Lower lobe of right lung (tissue), 2 donors: ENCODE measurements at regions not wholly inside any gene's neighbourhood (a gene's known extent, or its start where the extent isn't known, plus 50 kb on each side); places are given as distances from the start of the nearest gene placed in this dataset.

Source experiments
- ATAC-seq, 2 donors: fragments of 200-7000 bp; cut with Tn5 transposase; one replicate each; pipeline ENCODE4 v1.9.1; 2020 to 2022; ENCODE audit warnings: mild to moderate bottlenecking in 2 of 2, moderate library complexity in 2 of 2
- DNase-seq: peaks from one replicate; pipeline ENCODE4 v3.0.0-alpha.2; 2020
- H3K27ac ChIP-seq: fragments of 200-600 bp; one replicate; pipeline ENCODE4 v1.8.0; 2022
- H3K27me3 ChIP-seq: fragments of 200-600 bp; one replicate; pipeline ENCODE4 v1.8.0; 2022; ENCODE audit warnings: low read depth
- H3K36me3 ChIP-seq: fragments of 200-600 bp; one replicate; pipeline ENCODE4 v1.8.0; 2022; ENCODE audit warnings: mild to moderate bottlenecking
- H3K4me1 ChIP-seq: fragments of 200-600 bp; one replicate; pipeline ENCODE4 v1.8.0; 2022
- H3K4me3 ChIP-seq: fragments of 200-600 bp; one replicate; pipeline ENCODE4 v1.8.0; 2022; ENCODE audit warnings: mild to moderate bottlenecking
- H3K9me3 ChIP-seq: fragments of 200-600 bp; one replicate; pipeline ENCODE4 v1.8.0; 2022
- CTCF ChIP-seq: fragments of 200-600 bp; IDR thresholded peaks from one replicate; pipeline ENCODE4 v1.8.0; 2022; ENCODE audit warnings: antibody characterized with exemption, mild to moderate bottlenecking
- intact Hi-C: fragments of 100-400 bp; cut with DNase I; formaldehyde crosslinking; loops from one replicate; pipeline ENCODE4 v1.11.0; 2022
- donor health status: DM: no; HTN: yes; CAD: no; lungs with severe emphysema.

- Histone ChIP-seq H3K9me3 (no peaks in the 10 kb centered on the region), H3K27ac (no peak overlapping the region), H3K4me3 (no peak overlapping the region), H3K27me3 (no peaks in the 10 kb centered on the region), H3K36me3 (no peaks in the 10 kb centered on the region), H3K4me1 (no peaks in the 10 kb centered on the region)
- no peak for ATAC-seq
- no peak for DNase-seq
- intact Hi-C loops: no loop called here
- TF ChIP-seq CTCF: no peak
Measured at GRCh38 chr11:25612806-25613205, 719.1 kb upstream of the ANO3 start.

- ATAC-seq (no peak), DNase-seq (no peak)
- Histone ChIP-seq H3K36me3 (no peaks in the 10 kb centered on the region), H3K27ac (no peak overlapping the region), H3K27me3 (no peaks in the 10 kb centered on the region), H3K4me3 (no peak overlapping the region), H3K4me1 (no peaks in the 10 kb centered on the region), H3K9me3 (no peaks in the 10 kb centered on the region)
- no peak for TF ChIP-seq CTCF
- intact Hi-C loops: no loop called here
Measured at GRCh38 chr11:25613451-25613850, 718.5 kb upstream of the ANO3 start.

GRCh38 chr11:25613865-25614264 is 718.1 kb upstream of the ANO3 start:
- H3K4me1 ChIP-seq: no peaks in the 10 kb centered on the region
- H3K4me3 ChIP-seq: no peak overlapping the region
- ATAC-seq (no peak), DNase-seq (no peak)
- H3K27ac ChIP-seq: no peak overlapping the region
- intact Hi-C loops: no loop called here
- H3K36me3 ChIP-seq: no peaks in the 10 kb centered on the region
- H3K27me3 ChIP-seq: no peaks in the 10 kb centered on the region
- no peaks in the 10 kb centered on the region for H3K9me3 ChIP-seq
- no peak for TF ChIP-seq CTCF

- no peak overlapping the region for H3K27ac ChIP-seq
- intact Hi-C loops: no loop called here
- H3K9me3 ChIP-seq: no peaks in the 10 kb centered on the region
- DNase-seq (no peak), ATAC-seq (no peak)
- H3K4me1 ChIP-seq: no peaks in the 10 kb centered on the region
- no peak overlapping the region for H3K4me3 ChIP-seq
- H3K36me3 ChIP-seq: no peaks in the 10 kb centered on the region
- H3K27me3 ChIP-seq: no peaks in the 10 kb centered on the region
- no peak for TF ChIP-seq CTCF
Measured at GRCh38 chr11:25615069-25615468, 716.9 kb upstream of the ANO3 start.

- no peaks in the 10 kb centered on the region for H3K9me3 ChIP-seq
Measured at GRCh38 chr11:25615841-25616240, 716.1 kb upstream of the ANO3 start.

More at GRCh38 chr11:25615841-25616240, 716.1 kb upstream of the ANO3 start:
- Histone ChIP-seq H3K4me3 (no peak overlapping the region), H3K27me3 (no peaks in the 10 kb centered on the region), H3K36me3 (no peaks in the 10 kb centered on the region), H3K27ac (no peak overlapping the region), H3K4me1 (no peaks in the 10 kb centered on the region)
- ATAC-seq: no peak
- intact Hi-C loops: no loop called here
- no peak for DNase-seq
- TF ChIP-seq CTCF: no peak
